ENCODE measurements at regions not wholly inside any gene's neighbourhood (a gene's known extent, or its start where the extent isn't known, plus 50 kb on each side); places are given as distances from the start of the nearest gene placed in this dataset.

- TF ChIP-seq CTCF (IDR thresholded peaks at IDR 0.05 in 8 of 11, conservative IDR thresholded peaks at IDR 0.05 in 3 of 11) = no peak
- no peak for TF ChIP-seq POLR2AphosphoS5 (IDR thresholded peaks at IDR 0.05)
- TF ChIP-seq POLR2A (IDR thresholded peaks at IDR 0.05) = no peak
These were observed 130.6 kb downstream of the TPRA1 start for GRCh38 chr3:127459891-127460290.
